ENCODE measurements at regions not wholly inside any gene's neighbourhood (a gene's known extent, or its start where the extent isn't known, plus 50 kb on each side); places are given as distances from the start of the nearest gene placed in this dataset.

- Histone ChIP-seq H3K27ac (no peak overlapping the region), H3K4me3 (no peak overlapping the region), H3K9me3 (no peaks in the 10 kb centered on the region), H3K4me2 (no peak overlapping the region), H3K4me1 (no peaks in the 10 kb centered on the region)
- POLR2A ChIA-PET: no interaction called here
- DNase-seq (ENCODE audit: low read depth in 1 of 2, low spot score in 1 of 2): no peak
- TF ChIP-seq HEYL (CRISPR knock-in tag; IDR thresholded peaks at IDR 0.05) (no peak), FOSB (CRISPR knock-in tag; IDR thresholded peaks at IDR 0.05) (no peak), MAX (IDR thresholded peaks at IDR 0.05) (no peak), GATA3 (IDR thresholded peaks at IDR 0.05; ENCODE audit: borderline replicate concordance) (no peak), RCOR1 (IDR thresholded peaks at IDR 0.05; ENCODE audit: low read depth, low read length) (no peak), EP300 (IDR thresholded peaks at IDR 0.05) (no peak), BCL3 (IDR thresholded peaks at IDR 0.05) (no peak), HMGXB4 (CRISPR knock-in tag; IDR thresholded peaks at IDR 0.05; ENCODE audit: borderline replicate concordance) (no peak), SMC3 (IDR thresholded peaks at IDR 0.05) (no peak), CBX2 (IDR thresholded peaks at IDR 0.05; ENCODE audit: borderline replicate concordance, low read depth) (no peak), TFCP2L1 (CRISPR knock-in tag; IDR thresholded peaks at IDR 0.05) (no peak), HDAC2 (IDR thresholded peaks at IDR 0.05) (no peak), CBX8 (IDR thresholded peaks at IDR 0.05) (no peak)
- FAIRE-seq: no peak
- CTCF ChIA-PET: no interaction called here
- no peak for ATAC-seq
- 0% methylated on average over 1 of the region's 1 CpG for WGBS (ENCODE audit: missing lambda C conversion rate)
Observed at GRCh38 chr7:136290351-136290750, 313.2 kb upstream of the MTPN start.

GRCh38 chr7:136278057-136278456 lies 300.9 kb upstream of the MTPN start:
- ATAC-seq (no peak), FAIRE-seq (no peak), DNase-seq (ENCODE audit: low read depth in 1 of 2, low spot score in 1 of 2) (no peak)
- no peaks in the 10 kb centered on the region for H3K4me1 ChIP-seq
- CTCF ChIA-PET: no interaction called here
- 3% methylated on average over 2 of the region's 2 CpGs for WGBS (ENCODE audit: missing lambda C conversion rate)
- no peaks in the 10 kb centered on the region for H3K9me3 ChIP-seq
- no peak overlapping the region for H3K4me2 ChIP-seq
- H3K4me3 ChIP-seq: no peak overlapping the region
- TF ChIP-seq HOXA7 (CRISPR knock-in tag; IDR thresholded peaks at IDR 0.05): no peak
- TF ChIP-seq CBX8 (IDR thresholded peaks at IDR 0.05): no peak
- TF ChIP-seq BHLHE40 (IDR thresholded peaks at IDR 0.05; ENCODE audit: low read depth, low read length): no peak
- no peak for TF ChIP-seq ESRRA (IDR thresholded peaks at IDR 0.05; ENCODE audit: borderline replicate concordance, low read length)
- no peak for TF ChIP-seq ZNF302 (CRISPR knock-in tag; IDR thresholded peaks at IDR 0.05)
- no peak overlapping the region for H3K27ac ChIP-seq
- POLR2A ChIA-PET: no interaction called here

GRCh38 chr7:136275794-136276193 lies 298.6 kb upstream of the MTPN start:
- FAIRE-seq: no peak
- POLR2A ChIA-PET: no interaction called here
- ATAC-seq: no peak
- CTCF ChIA-PET: no interaction called here
- WGBS (ENCODE audit: missing lambda C conversion rate): under 1% methylated on average over 3 of the region's 3 CpGs
- Histone ChIP-seq H3K4me2 (no peak overlapping the region), H3K4me1 (no peaks in the 10 kb centered on the region), H3K4me3 (no peak overlapping the region), H3K9me3 (no peaks in the 10 kb centered on the region), H3K27ac (no peak overlapping the region)
- no peak for TF ChIP-seq CEBPB (IDR thresholded peaks at IDR 0.05)
- TF ChIP-seq PHF8 (IDR thresholded peaks at IDR 0.05; ENCODE audit: borderline replicate concordance, low read depth): no peak
- no peak for TF ChIP-seq EHF (CRISPR knock-in tag; IDR thresholded peaks at IDR 0.05)
- TF ChIP-seq TP53 (CRISPR knock-in tag; IDR thresholded peaks at IDR 0.05): no peak
- TF ChIP-seq MAX (IDR thresholded peaks at IDR 0.05): no peak
- no peak for TF ChIP-seq POLR2A (IDR thresholded peaks at IDR 0.05; ENCODE audit: low read length)
- no peak for TF ChIP-seq ELK1 (IDR thresholded peaks at IDR 0.05; ENCODE audit: low read depth, low read length)
- TF ChIP-seq JUNB (IDR thresholded peaks at IDR 0.05): no peak
- TF ChIP-seq FOXS1 (CRISPR knock-in tag; IDR thresholded peaks at IDR 0.05): no peak
- TF ChIP-seq MAZ (IDR thresholded peaks at IDR 0.05; ENCODE audit: borderline replicate concordance, low read depth, low read length): no peak
- no peak for TF ChIP-seq POLR2AphosphoS2 (conservative IDR thresholded peaks at IDR 0.05; ENCODE audit: low read length)
- TF ChIP-seq NPAS2 (CRISPR knock-in tag; IDR thresholded peaks at IDR 0.05; ENCODE audit: borderline replicate concordance): no peak
- TF ChIP-seq NR3C1 (IDR thresholded peaks at IDR 0.05): no peak
- TF ChIP-seq E2F6 (IDR thresholded peaks at IDR 0.05; ENCODE audit: borderline replicate concordance, low read depth): no peak
- no peak for TF ChIP-seq SREBF2 (IDR thresholded peaks at IDR 0.05)
- no peak for TF ChIP-seq RNF2 (IDR thresholded peaks at IDR 0.05; ENCODE audit: borderline replicate concordance, low read depth)
- no peak for DNase-seq (ENCODE audit: low read depth in 1 of 2, low spot score in 1 of 2)
